Stimulated activated CD4-positive, alpha-beta T cell treated with anti-CD3 and anti-CD28 coated beads, Interleukin-4, amount 100 ng/mL, for 24 hours (primary cell): ENCODE measurements at regions not wholly inside any gene's neighbourhood (a gene's known extent, or its start where the extent isn't known, plus 50 kb on each side); places are given as distances from the start of the nearest gene placed in this dataset.

ENCODE experiments used
- DNase-seq: peaks from one replicate; pipeline ENCODE4 v3.0.0-alpha.2; 2020

- no peak for DNase-seq
Observed at GRCh38 chr11:27287205-27287604, 75.8 kb downstream of the CCDC34 start.

- DNase-seq: no peak
Observed at GRCh38 chr11:27285761-27286160, 77.3 kb downstream of the CCDC34 start.

GRCh38 chr11:27282806-27283205 lies 80.2 kb downstream of the CCDC34 start:
- DNase-seq: no peak

GRCh38 chr11:27281740-27282590 lies 81.0 kb downstream of the CCDC34 start:
- DNase-seq: no peak

- no peak for DNase-seq
Observed at GRCh38 chr11:27281276-27281675, 81.7 kb downstream of the CCDC34 start.

GRCh38 chr11:27280140-27280539 lies 82.9 kb downstream of the CCDC34 start:
- no peak for DNase-seq

- DNase-seq: no peak
Observed at GRCh38 chr11:27279460-27279859, 83.6 kb downstream of the CCDC34 start.

GRCh38 chr11:27277843-27278242 lies 85.2 kb downstream of the CCDC34 start:
- DNase-seq: no peak

GRCh38 chr11:27276141-27276540 lies 86.9 kb downstream of the CCDC34 start:
- DNase-seq: no peak

- no peak for DNase-seq
Observed at GRCh38 chr11:27274854-27275395, 88.1 kb downstream of the CCDC34 start.

GRCh38 chr11:27266125-27266524 lies 96.9 kb downstream of the CCDC34 start:
- no peak for DNase-seq

- no peak for DNase-seq
Observed at GRCh38 chr11:27263986-27264385, 99.0 kb downstream of the CCDC34 start.

- DNase-seq: no peak
Observed at GRCh38 chr11:27263046-27263445, 100.0 kb downstream of the CCDC34 start.

- no peak for DNase-seq
Observed at GRCh38 chr11:27255447-27255828, 107.6 kb downstream of the CCDC34 start.

GRCh38 chr11:27254744-27255446 lies 108.1 kb downstream of the CCDC34 start:
- no peak for DNase-seq

- DNase-seq: no peak
Observed at GRCh38 chr11:27253224-27253623, 109.8 kb downstream of the CCDC34 start.

GRCh38 chr11:27250867-27251665 lies 111.9 kb downstream of the CCDC34 start:
- no peak for DNase-seq

- DNase-seq: no peak
Observed at GRCh38 chr11:27248576-27249509, 114.2 kb downstream of the CCDC34 start.

- no peak for DNase-seq
Observed at GRCh38 chr11:27247660-27248059, 115.4 kb downstream of the CCDC34 start.

- no peak for DNase-seq
Observed at GRCh38 chr11:27246925-27247324, 116.1 kb downstream of the CCDC34 start.

GRCh38 chr11:27244900-27245299 lies 118.1 kb downstream of the CCDC34 start:
- no peak for DNase-seq

GRCh38 chr11:27242591-27242990 lies 120.4 kb downstream of the CCDC34 start:
- DNase-seq: no peak
